ENCODE measurements at regions not wholly inside any gene's neighbourhood (a gene's known extent, or its start where the extent isn't known, plus 50 kb on each side); places are given as distances from the start of the nearest gene placed in this dataset.

GRCh38 chr2:224650815-224651439 is 65.2 kb downstream of the CCDC195 start:
- in situ Hi-C loops (cut with MboI; ENCODE audit: low sequenced_read_pairs), result no loop called here

- in situ Hi-C loops (cut with MboI; ENCODE audit: low sequenced_read_pairs), result loop anchor here (10.0 to 25.0 kb wide), 2 partner anchors 293 to 685 kb away; partner anchors contain the start of gene MRPL44
Observed at GRCh38 chr2:224647684-224648083, 62.5 kb upstream of the CUL3 start.

GRCh38 chr2:224646242-224646846 is 61.2 kb upstream of the CUL3 start:
- in situ Hi-C loops (cut with MboI; ENCODE audit: low sequenced_read_pairs), result loop anchor here (10.0 to 25.0 kb wide), 2 partner anchors 292 to 684 kb away; partner anchors contain the start of gene MRPL44

- in situ Hi-C loops (cut with MboI; ENCODE audit: low sequenced_read_pairs), result loop anchor here (10.0 to 25.0 kb wide), 2 partner anchors 291 to 683 kb away; partner anchors contain the start of gene MRPL44
Observed at GRCh38 chr2:224645722-224646121, 60.6 kb upstream of the CUL3 start.

GRCh38 chr2:224640679-224641078 is 55.5 kb upstream of the CUL3 start:
- in situ Hi-C loops (cut with MboI; ENCODE audit: low sequenced_read_pairs), result loop anchor here (10.0 to 25.0 kb wide), 2 partner anchors 286 to 678 kb away; partner anchors contain the start of gene MRPL44

- in situ Hi-C loops (cut with MboI; ENCODE audit: low sequenced_read_pairs), result loop anchor here (25.0 kb wide), 1 partner anchor 676 kb away; the partner anchor contains the start of gene MRPL44
Observed at GRCh38 chr2:224638301-224638823, 53.2 kb upstream of the CUL3 start.

All from HL-60/S4 (cell line).